Hematopoietic multipotent progenitor cell treated with erythropoietin and hydrocortisone succinate and interleukin-3 and kit ligand, for 15 days (in vitro differentiated cells): ENCODE measurements at regions not wholly inside any gene's neighbourhood (a gene's known extent, or its start where the extent isn't known, plus 50 kb on each side); places are given as distances from the start of the nearest gene placed in this dataset.

Experiments used
- DNase-seq: peaks from one replicate; pipeline ENCODE4 v3.0.0-alpha.2; 2015; ENCODE audit warnings: low spot score

- DNase-seq, result no peak
Observed at GRCh38 chr12:4106621-4107020, 166.9 kb upstream of the CCND2 start.

GRCh38 chr12:4104722-4105244 lies 168.8 kb upstream of the CCND2 start:
- DNase-seq, result no peak

GRCh38 chr12:4099276-4099675 lies 174.3 kb upstream of the CCND2 start:
- no peak for DNase-seq

GRCh38 chr12:4091016-4091743 lies 182.4 kb upstream of the CCND2 start:
- no peak for DNase-seq

GRCh38 chr12:4089956-4090355 lies 183.6 kb upstream of the CCND2 start:
- DNase-seq, result no peak

- no peak for DNase-seq
Observed at GRCh38 chr12:4089121-4089606, 184.4 kb upstream of the CCND2 start.

GRCh38 chr12:4088451-4088850 lies 185.1 kb upstream of the CCND2 start:
- no peak for DNase-seq

- DNase-seq, result no peak
Observed at GRCh38 chr12:4086481-4086880, 187.1 kb upstream of the CCND2 start.

- DNase-seq, result no peak
Observed at GRCh38 chr12:4084573-4084972, 189.0 kb upstream of the CCND2 start.

- DNase-seq, result no peak
Observed at GRCh38 chr12:4082809-4083403, 190.7 kb upstream of the CCND2 start.

- no peak for DNase-seq
Observed at GRCh38 chr12:4080213-4080612, 193.3 kb upstream of the CCND2 start.

- DNase-seq, result no peak
Observed at GRCh38 chr12:4074129-4074528, 199.4 kb upstream of the CCND2 start.

GRCh38 chr12:4069670-4070010 lies 196.4 kb upstream of the PARP11 start:
- DNase-seq, result no peak

- DNase-seq, result no peak
Observed at GRCh38 chr12:4068981-4069669, 195.9 kb upstream of the PARP11 start.

GRCh38 chr12:4064008-4064407 lies 190.8 kb upstream of the PARP11 start:
- no peak for DNase-seq

- no peak for DNase-seq
Observed at GRCh38 chr12:4059898-4060568, 186.8 kb upstream of the PARP11 start.

- DNase-seq, result no peak
Observed at GRCh38 chr12:4056910-4057845, 184.0 kb upstream of the PARP11 start.

- DNase-seq, result no peak
Observed at GRCh38 chr12:4054630-4055029, 181.4 kb upstream of the PARP11 start.

- no peak for DNase-seq
Observed at GRCh38 chr12:4052691-4053090, 179.5 kb upstream of the PARP11 start.

- no peak for DNase-seq
Observed at GRCh38 chr12:4051596-4051995, 178.4 kb upstream of the PARP11 start.

- no peak for DNase-seq
Observed at GRCh38 chr12:4050340-4050739, 177.1 kb upstream of the PARP11 start.
